GM19455 (cell line): ENCODE measurements at regions not wholly inside any gene's neighbourhood (a gene's known extent, or its start where the extent isn't known, plus 50 kb on each side); places are given as distances from the start of the nearest gene placed in this dataset.

ENCODE experiments used
- ATAC-seq: cut with Tn5 transposase; IDR thresholded peaks from one replicate; pipeline ENCODE4 v1.9.1; 2021; ENCODE audit not compliant: unreplicated experiment

- no peak for ATAC-seq
Measured at GRCh38 chr10:78505657-78506056, 472.0 kb downstream of the RPS24 start.

GRCh38 chr10:78506614-78507013, 473.0 kb downstream of the RPS24 start:
- ATAC-seq, result no peak

- ATAC-seq, result no peak
Measured at GRCh38 chr10:78507510-78508160, 474.0 kb downstream of the RPS24 start.

- ATAC-seq, result no peak
Measured at GRCh38 chr10:78508955-78509748, 475.5 kb downstream of the RPS24 start.

- ATAC-seq, result no peak
Measured at GRCh38 chr10:78510566-78511323, 477.1 kb downstream of the RPS24 start.

- no peak for ATAC-seq
Measured at GRCh38 chr10:78511324-78512204, 477.9 kb downstream of the RPS24 start.

GRCh38 chr10:78512205-78512550, 478.5 kb downstream of the RPS24 start:
- ATAC-seq, result no peak

GRCh38 chr10:78513330-78513729, 479.7 kb downstream of the RPS24 start:
- no peak for ATAC-seq

- ATAC-seq, result no peak
Measured at GRCh38 chr10:78513986-78514385, 480.3 kb downstream of the RPS24 start.

GRCh38 chr10:78514459-78514858, 480.8 kb downstream of the RPS24 start:
- ATAC-seq, result no peak

GRCh38 chr10:78515038-78515872, 481.6 kb downstream of the RPS24 start:
- no peak for ATAC-seq

- no peak for ATAC-seq
Measured at GRCh38 chr10:78515873-78516153, 482.1 kb downstream of the RPS24 start.

- ATAC-seq, result no peak
Measured at GRCh38 chr10:78516236-78516635, 482.6 kb downstream of the RPS24 start.

- ATAC-seq, result no peak
Measured at GRCh38 chr10:78516756-78517155, 483.1 kb downstream of the RPS24 start.

GRCh38 chr10:78518224-78518623, 484.6 kb downstream of the RPS24 start:
- ATAC-seq, result no peak

- ATAC-seq, result no peak
Measured at GRCh38 chr10:78520737-78521430, 487.2 kb downstream of the RPS24 start.

GRCh38 chr10:78523453-78523852, 489.8 kb downstream of the RPS24 start:
- ATAC-seq, result no peak

GRCh38 chr10:78524342-78524741, 490.7 kb downstream of the RPS24 start:
- no peak for ATAC-seq

- no peak for ATAC-seq
Measured at GRCh38 chr10:78524941-78525340, 491.3 kb downstream of the RPS24 start.

- ATAC-seq, result no peak
Measured at GRCh38 chr10:78526347-78526746, 492.7 kb downstream of the RPS24 start.
